Ammon's horn (tissue), 1 donor: ENCODE measurements at regions not wholly inside any gene's neighbourhood (a gene's known extent, or its start where the extent isn't known, plus 50 kb on each side); places are given as distances from the start of the nearest gene placed in this dataset.
"Not testable (repeated sequence)": the region's sequence is repeated elsewhere in the genome, so short reads cannot be mapped to it uniquely, and the experiment has no call there.

Source experiments
- DNase-seq: peaks from one replicate; pipeline ENCODE4 v3.0.0-alpha.2; 2016; ENCODE audit warnings: low spot score

GRCh38 chr1:38746941-38747600, 112.5 kb downstream of the RRAGC start:
- DNase-seq: no peak

DNA sequence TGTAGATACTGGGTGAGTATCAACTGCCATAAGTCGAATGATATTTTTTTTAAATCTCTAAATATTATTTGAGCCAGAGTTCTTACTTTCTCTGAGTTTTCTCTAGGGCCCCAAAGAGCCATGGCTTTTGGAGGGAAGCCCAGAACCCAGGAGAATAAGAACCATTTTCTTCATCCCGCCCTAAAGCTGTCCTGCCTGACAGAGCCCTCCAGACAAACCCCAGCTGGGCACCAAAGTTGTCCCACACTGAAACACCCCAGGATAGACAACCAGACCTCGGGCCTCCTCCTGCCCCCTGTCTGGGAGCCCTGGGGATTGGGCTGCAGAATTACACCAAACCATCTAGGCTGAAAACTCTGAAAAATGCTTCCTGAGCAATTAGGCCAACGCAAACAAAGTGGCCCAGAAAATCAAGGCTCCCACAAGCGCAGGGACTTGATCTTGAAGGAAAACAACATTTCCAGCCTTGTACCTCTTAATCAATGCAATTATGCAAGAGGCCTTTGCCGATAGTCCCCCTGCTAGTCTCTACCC, 113.1 kb downstream of the RRAGC start:
- no peak for DNase-seq

GRCh38 chr1:38745476-38746401, 113.8 kb downstream of the RRAGC start:
- no peak for DNase-seq

DNA sequence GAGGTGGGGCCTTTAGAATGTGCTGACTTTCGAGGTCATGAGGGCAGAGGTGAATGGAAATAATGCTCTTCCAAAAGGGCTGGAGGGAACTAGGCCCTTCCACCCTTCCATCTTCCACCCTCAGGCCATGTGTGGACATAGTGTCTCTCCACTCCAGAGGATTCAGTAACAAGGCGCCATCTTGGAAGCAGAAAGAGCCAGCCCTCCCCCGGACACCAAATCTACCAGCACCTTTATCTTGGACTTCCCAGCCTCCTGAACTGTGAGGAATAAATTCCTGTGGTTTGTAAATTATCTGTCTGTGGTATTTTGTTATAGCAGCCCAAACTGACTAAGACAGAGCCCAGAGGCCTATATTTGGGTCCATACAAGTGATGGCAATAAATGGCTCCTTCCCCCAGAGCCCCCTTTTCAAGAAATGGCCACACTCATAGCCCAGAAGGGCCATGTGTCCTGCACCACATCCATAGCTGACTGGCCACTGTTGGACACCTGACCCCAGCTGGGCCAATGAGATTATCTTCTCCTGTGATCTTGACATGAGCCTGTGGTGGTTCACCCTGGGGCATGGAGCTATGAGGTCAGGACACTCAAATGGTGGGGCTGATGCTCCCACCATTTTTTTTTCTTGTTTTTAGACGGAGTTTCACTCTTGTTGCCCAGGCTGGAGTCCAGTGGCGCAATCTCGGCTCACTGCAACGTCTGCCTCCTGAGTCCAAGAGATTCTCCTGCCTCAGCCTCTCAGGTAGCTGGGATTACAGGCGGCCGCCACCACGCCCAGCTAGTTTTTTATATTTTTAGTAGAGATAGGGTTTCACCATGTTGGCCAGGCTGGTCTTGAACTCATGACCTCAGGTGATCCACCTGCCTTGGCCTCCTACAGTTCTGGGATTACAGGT, 114.9 kb downstream of the RRAGC start:
- DNase-seq: no peak

DNA sequence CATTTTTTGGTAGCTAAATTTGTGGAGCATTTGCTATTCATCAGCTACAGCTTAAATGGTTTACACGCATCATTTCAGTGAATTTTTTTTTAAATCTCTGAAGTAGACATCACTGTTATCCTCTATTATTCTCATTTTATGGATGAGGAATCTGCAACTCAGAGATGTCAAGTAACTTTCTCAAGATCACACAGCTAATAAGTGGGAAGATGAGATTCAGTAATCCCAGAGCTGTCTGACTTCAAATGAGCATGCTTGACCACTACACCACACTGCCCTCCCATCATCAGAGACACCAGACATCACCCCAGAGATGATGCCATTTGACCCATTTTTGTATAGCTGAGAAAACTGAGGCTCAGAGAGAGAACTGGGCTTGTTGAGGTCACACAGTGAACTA, 116.4 kb downstream of the RRAGC start:
- no peak for DNase-seq

GRCh38 chr1:38741341-38741740, 118.2 kb downstream of the RRAGC start:
- no peak for DNase-seq

GRCh38 chr1:38740487-38740886, 119.1 kb downstream of the RRAGC start:
- DNase-seq: no peak

GRCh38 chr1:38738207-38738606, 121.4 kb downstream of the RRAGC start:
- no peak for DNase-seq

DNA sequence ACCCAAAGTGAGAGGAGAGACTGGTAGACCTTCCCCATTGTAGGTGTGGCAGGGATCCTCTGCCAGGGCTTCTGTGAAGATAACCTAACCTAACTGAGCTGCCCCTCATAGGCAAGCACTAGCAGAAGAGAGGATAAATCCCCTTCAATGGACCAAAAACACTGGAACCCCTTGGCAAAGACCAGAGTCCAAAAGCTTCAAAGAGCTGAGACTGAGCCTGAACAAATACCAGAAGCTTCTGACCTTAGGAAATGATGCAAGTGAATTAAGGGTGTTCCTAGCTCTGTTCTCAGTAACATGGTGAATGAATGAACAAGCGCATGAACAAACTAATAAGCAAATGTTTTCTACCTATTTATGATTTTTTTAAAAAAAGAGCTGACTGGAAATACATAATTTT, 123.2 kb downstream of the RRAGC start:
- no peak for DNase-seq

DNA sequence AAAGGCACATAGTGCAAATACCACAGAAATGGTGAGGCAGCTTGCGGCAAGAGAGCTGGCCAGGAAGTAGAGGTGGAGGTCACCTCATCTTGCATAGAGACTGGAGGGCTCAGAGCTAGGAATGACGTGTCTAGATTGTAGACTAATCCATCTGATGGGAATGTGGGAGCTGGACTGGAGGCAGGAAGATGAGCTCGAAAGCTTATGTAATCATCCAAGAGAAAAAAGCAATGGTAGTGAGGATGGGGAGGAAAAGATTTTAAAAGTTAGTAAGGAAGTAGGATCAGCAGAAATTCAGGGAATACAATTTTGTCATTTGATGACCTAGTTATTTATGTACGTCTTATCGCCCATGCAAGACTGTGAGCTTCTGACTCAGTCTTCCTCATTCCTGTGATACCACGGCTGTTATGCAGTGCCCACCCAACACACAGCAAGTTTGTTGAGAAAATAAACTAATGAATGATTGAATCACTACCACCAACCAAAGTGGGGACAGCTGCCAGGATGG, 123.9 kb downstream of the RRAGC start:
- no peak for DNase-seq

DNA sequence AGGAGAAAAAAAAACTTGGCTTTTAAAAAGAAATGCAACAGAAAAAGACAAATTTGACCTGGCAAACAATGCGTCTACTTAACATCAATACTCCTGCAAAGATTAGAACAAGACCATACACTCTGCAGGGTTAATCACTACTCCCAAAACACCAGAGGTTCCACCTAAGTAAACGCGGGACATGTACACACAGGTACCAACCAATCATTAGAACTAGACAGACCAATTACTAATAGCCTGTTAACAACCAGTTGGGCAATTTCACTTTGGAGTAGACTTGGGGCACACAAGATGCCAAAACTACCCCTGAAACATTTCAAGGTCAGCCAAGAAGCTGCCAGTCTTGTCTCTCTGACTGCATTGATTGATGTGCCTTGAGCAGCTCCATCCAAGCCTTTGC, 125.8 kb downstream of the RRAGC start:
- DNase-seq: no peak

DNA sequence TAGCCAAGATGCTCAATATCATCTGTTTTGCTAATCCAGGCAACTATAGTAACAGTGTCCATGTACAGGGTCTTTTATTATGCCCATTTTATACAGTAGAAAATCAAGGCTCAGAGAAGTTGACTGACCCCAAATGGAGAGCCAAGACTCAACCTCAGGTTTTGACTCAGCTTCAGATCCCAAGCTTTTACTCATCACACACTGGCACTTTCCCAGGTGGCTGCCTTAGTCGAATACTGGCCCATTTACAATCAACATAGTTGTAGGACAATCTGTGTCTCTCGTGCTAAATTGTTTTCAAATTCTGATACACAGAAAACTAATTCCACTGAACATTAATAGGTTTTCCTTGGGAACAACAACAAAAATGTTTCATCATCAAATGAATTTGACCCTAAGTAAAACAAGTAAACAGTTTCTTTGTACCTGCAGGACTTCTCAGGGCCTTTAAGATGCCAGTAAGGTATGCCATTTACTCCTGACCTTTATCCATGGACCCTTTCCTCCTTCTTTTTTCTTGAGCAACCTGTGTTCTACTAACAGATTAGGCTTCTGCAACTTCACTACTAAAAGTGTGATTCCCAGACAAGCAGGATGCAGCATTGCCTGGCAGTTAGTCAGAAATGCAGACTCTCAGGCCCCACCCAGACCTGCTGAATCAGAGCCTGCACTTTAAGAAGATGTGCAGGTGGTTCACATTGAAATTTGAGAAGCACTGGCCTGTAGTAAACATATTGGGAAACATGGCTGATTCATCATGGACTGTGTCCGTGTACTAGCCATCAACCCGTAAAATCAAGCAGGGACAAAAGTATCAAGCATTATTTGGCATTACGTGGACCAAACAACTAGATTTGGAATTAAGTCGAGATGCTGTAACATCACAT, 128.8 kb downstream of the RRAGC start:
- no peak for DNase-seq

GRCh38 chr1:38728585-38728908, 131.0 kb downstream of the RRAGC start:
- no peak for DNase-seq

- DNase-seq: peak; percentile 54
These were observed 131.6 kb downstream of the RRAGC start for GRCh38 chr1:38727684-38728584.

GRCh38 chr1:38725321-38725961, 134.1 kb downstream of the RRAGC start:
- not testable (repeated sequence) for DNase-seq

GRCh38 chr1:38724160-38725131, 135.1 kb downstream of the RRAGC start:
- DNase-seq: no peak

DNA sequence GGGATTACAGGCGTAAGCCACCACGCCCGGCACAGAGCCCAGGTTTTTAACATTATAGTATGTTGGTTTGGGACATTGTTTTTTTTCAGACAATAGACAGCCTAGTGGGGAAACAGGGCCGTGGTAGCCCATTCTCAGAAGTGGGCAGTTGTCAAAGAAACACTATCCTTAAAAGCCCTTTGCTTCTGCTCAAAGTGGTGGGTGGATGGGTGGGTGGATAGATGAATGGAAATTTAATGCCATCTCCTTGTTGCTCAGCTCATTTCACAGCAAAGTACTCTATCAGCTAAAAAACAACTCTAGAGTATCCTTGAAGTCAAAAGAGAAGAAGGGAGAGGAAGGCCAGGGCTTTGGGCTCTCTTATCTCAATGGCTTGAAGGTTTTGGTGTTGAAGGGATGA, 137.8 kb downstream of the RRAGC start:
- no peak for DNase-seq

GRCh38 chr1:38719880-38720279, 139.7 kb downstream of the RRAGC start:
- DNase-seq: no peak
